Naive thymus-derived CD8-positive, alpha-beta T cell (primary cell): ENCODE measurements at regions not wholly inside any gene's neighbourhood (a gene's known extent, or its start where the extent isn't known, plus 50 kb on each side); places are given as distances from the start of the nearest gene placed in this dataset.

ENCODE experiments used
- ATAC-seq, 2 donors: fragments of 150-1000 bp; cut with Tn5 transposase in 1 of 2; sonication (Bioruptor Pico), chemical (Tn5 transposase) in 1 of 2; 1 replicate in 1 of 2; 2 replicates in 1 of 2; pipeline ENCODE4 v1.10.0; 2021; ENCODE audit warnings: mild to moderate bottlenecking in 2 of 2, moderate library complexity in 2 of 2
- POLR2A ChIA-PET: fragments of 350-600 bp; sonication (Branson Sonifier 250); formaldehyde crosslinking; loops from one replicate; lab custom pipeline; 2021; ENCODE audit warnings: antibody characterized with exemption; lab: Charles Lee
- DNase-seq, 10 donors: peaks; one replicate each; pipeline versions ENCODE4 v3.0.0 to v3.0.0-alpha.2; 2020 to 2022
- H3K27ac Mint-ChIP-seq, 10 donors: one replicate each; pipeline ENCODE4 v1.8.0; 2020 to 2022; ENCODE audit warnings: mild to moderate bottlenecking in 10 of 10, mixed read lengths in 10 of 10, moderate library complexity in 4 of 10, inconsistent platforms in 1 of 10
- H3K27me3 Mint-ChIP-seq, 5 donors: one replicate each; pipeline ENCODE4 v1.8.0; 2021 to 2022; ENCODE audit warnings: mixed read lengths in 5 of 5
- H3K36me3 Mint-ChIP-seq, 3 donors: one replicate each; pipeline ENCODE4 v1.8.0; 2020 to 2022; ENCODE audit warnings: mixed read lengths in 3 of 3, mild to moderate bottlenecking in 2 of 3, inconsistent platforms in 1 of 3
- H3K4me1 Mint-ChIP-seq, 4 donors: one replicate each; pipeline ENCODE4 v1.8.0; 2021 to 2022; ENCODE audit warnings: mixed read lengths in 4 of 4
- H3K4me3 Mint-ChIP-seq, 10 donors: one replicate each; pipeline ENCODE4 v1.8.0; 2020 to 2022; ENCODE audit warnings: mild to moderate bottlenecking in 10 of 10, mixed read lengths in 10 of 10, moderate library complexity in 6 of 10, inconsistent platforms in 1 of 10
- H3K9me3 Mint-ChIP-seq, 9 donors: one replicate each; pipeline ENCODE4 v1.8.0; 2020 to 2022; ENCODE audit warnings: mixed read lengths in 9 of 9, mild to moderate bottlenecking in 3 of 9, inconsistent platforms in 1 of 9, moderate library complexity in 1 of 9

DNA sequence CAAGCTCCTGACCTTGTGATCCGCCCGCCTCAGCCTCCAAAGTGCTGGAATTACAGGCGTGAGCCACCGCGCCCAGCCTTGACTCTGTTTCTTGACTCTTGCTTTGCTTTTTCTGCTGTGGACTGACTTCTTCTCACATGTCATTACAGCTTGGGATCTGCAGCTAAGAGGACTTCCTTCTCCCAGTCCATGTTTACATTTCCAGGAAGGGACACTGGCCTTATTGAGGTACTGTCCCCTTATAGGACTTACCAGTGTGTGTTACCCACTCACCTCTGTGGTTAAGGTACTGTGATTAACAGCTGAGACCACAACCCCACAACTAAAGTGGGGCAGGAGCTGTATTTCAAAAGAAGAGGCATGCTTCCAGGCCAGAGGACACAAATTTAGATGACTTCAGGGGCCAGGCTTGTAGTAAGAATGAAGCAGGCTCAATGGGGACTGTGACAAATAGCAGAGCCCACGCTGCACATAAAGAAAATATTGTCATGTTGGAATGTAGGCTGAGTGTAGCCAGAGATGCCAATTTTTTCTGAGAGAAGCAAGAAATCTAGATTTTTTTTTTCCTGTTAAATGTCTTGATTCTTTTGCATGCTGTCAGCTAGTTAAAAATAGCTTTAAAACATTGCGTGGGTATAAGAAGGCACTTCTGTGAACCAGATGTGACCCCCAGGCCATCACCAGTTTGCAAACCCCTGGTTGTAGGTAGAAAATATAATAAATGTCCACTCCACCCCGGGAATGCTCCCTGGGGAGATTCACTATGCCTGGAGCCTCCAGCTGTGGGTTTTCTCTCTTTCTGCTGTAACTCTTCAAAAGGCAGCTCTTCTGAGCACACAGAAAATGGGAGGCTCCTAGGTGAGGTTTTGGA is 75.0 kb downstream of the PTPDC1 start:
- POLR2A ChIA-PET, result interaction anchor here (0.6 kb wide), 1 partner anchor 548 kb away, joined by 3 read pairs; no protein-coding TSS in a partner anchor
- no peak overlapping the region for H3K4me3 Mint-ChIP-seq
- H3K27me3 Mint-ChIP-seq, result no peaks in the 10 kb centered on the region
- peaks cover 0 to 3% (median 2%) of the 10 kb centered on the region in 3 donors for H3K36me3 Mint-ChIP-seq
- H3K27ac Mint-ChIP-seq, result no peak overlapping the region
- DNase-seq (no peak), ATAC-seq (no peak)
- H3K9me3 Mint-ChIP-seq, result peaks cover 0 to 5% (median 2%) of the 10 kb centered on the region in 9 donors
- peaks cover 9 to 29% (median 18%) of the 10 kb centered on the region in 4 donors for H3K4me1 Mint-ChIP-seq

DNA sequence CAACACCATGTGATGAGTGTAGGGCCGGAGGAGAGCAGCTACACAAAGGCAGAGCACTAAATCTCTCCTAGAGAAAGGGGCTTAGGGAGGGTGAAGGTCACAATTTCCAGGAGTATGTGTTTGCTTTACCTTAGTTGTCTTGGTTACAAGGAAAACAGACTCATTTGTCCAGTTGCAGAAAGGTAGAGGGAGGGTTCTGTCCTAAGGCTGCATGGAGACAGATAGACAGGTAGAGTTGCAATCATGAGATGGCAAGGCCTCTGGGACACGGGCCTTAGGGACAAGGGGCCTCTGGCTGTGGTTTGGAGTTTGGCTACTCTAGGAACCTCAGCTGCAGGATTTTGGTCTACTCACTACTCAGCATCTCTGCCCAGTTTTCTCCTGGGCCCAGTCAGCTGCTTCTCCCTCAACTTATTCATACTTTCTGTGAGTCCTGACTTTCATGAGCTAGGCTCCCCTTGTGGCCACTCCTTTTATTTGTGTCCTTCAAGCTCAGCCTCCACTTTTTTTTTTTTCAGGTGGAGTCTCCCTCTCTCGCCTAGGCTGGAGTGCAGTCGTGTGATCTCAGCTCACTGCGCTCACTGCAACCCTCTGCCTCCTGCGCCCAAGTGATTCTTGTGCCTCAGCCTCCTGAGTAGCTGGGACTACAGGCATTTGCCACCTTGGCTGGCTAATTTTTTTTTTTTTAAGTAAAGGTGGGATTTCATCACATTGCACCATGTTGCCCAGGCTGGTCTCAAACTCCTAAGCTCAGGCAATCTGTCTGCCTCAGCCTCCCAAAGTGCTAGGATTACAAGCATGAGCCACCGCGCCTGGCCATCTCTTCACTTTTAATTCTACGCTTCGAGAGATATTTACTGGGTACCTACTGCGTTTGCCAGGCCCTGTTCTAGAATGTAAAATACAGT is 76.6 kb downstream of the PTPDC1 start:
- Mint-ChIP-seq H3K27ac (peak overlapping the region in 2 of 10 donors; percentile 21 to 47), H3K27me3 (no peaks in the 10 kb centered on the region), H3K4me1 (peaks cover 19 to 39% (median 28%) of the 10 kb centered on the region in 4 donors), H3K4me3 (no peak overlapping the region), H3K9me3 (no peaks in the 10 kb centered on the region), H3K36me3 (no peaks in the 10 kb centered on the region)
- ATAC-seq, result no peak
- no peak for DNase-seq
- POLR2A ChIA-PET, result no interaction called here

DNA sequence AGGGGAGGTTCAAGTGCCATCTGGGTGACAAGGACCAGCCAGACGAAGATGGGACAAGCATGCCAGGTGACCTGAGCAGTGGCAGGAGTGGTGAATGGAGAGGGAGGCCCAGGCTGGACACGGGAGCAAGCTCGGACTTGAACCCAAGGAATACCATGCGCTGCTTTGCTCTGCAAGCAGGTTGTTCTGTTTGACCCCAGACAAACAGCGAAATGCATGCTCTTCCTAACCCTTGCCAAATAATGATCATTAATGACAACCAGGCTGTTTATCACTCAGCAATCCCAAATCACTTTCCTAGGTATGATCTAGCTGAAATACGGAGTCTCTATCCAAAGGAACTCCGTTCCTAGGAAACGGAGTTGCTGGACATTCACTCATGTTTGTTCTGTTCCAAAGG is 77.4 kb downstream of the PTPDC1 start:
- Mint-ChIP-seq H3K27me3 (no peaks in the 10 kb centered on the region), H3K4me3 (no peak overlapping the region), H3K27ac (no peak overlapping the region), H3K36me3 (no peaks in the 10 kb centered on the region), H3K4me1 (peaks cover 17 to 31% (median 25%) of the 10 kb centered on the region in 4 donors), H3K9me3 (no peaks in the 10 kb centered on the region)
- no peak for DNase-seq
- ATAC-seq, result no peak
- POLR2A ChIA-PET, result no interaction called here

DNA sequence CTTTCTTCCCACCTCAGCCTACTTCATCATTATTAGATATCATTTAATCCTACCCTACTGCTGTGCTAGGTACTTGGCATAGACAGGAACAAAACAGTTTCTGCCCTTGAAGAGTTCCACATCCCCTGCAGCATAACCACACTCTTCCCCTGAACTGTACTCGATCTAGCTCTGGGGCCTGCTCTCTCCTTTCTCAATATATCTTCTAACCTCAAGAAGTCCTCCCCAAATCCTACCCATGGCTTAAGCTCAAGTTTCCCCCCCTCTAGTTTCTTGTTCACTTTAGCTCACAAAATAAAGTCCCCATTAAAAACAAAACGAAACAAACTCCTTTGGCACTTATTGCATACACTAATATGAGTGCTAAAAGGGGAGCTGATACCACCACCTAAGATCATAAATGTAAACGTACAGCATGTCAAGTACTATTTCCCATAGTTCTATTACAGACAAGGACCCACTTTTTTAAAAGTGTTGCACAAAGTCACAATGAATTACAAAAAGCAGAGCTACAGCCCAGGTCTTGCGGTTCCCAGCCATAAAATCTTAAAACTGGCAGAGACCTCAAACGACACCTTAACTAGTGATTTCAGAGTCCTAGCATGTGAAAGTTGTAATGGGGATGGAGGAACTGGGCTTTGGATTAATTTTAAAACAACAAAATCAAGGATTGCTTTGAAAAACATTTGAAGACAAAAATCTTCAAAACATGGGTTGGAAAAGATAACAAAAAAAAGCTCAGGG is 80.7 kb downstream of the PTPDC1 start:
- POLR2A ChIA-PET, result interaction anchor here (1.2 to 3.0 kb wide), 2 partner anchors 9 to 11 kb away, joined by 4 to 11 read pairs; no protein-coding TSS in a partner anchor
- DNase-seq (peak in 5 of 10 donors; percentile 9 to 44 (median 23)), ATAC-seq (no peak)
- no peaks in the 10 kb centered on the region for H3K36me3 Mint-ChIP-seq
- peaks cover 23 to 50% (median 45%) of the 10 kb centered on the region in 4 donors for H3K4me1 Mint-ChIP-seq
- H3K27me3 Mint-ChIP-seq, result no peaks in the 10 kb centered on the region
- H3K4me3 Mint-ChIP-seq, result peak overlapping the region; percentile 59 to 92 (median 78)
- H3K9me3 Mint-ChIP-seq, result no peaks in the 10 kb centered on the region
- H3K27ac Mint-ChIP-seq, result peak overlapping the region; percentile 63 to 93 (median 86)

DNA sequence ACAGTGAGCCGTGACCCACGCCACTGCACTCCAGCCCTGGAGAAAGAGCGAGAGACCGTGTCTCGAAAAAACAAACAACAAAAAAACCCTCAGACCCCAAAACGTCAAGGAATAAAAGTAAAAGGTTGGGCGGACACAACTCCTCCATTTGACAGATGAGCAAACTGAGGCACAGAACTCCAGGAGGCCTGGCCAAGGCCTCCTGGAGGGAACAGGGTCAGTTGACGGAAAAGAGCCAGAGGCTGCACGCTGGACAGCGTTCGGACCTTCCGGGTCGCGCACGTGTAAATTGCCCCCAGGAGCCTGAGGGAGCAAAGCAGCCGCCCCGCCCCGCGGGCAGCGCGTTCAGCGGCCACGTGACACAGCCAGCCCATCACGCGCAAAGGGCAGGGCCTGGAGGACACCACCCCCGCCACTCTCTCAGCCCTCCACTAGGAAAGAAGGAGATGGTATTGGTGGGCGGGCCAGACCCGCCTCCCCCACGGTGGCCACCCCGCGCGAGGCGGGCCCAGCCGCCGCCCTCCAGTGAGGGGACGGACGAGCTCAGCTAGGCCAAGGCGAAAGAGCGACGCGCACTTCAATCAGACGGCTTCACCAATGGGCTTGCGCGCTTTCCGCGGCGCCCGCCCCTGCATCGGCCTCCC is 81.5 kb downstream of the PTPDC1 start:
- H3K27me3 Mint-ChIP-seq, result no peaks in the 10 kb centered on the region
- H3K36me3 Mint-ChIP-seq, result peaks cover 0 to 3% (median 0%) of the 10 kb centered on the region in 3 donors
- no peaks in the 10 kb centered on the region for H3K9me3 Mint-ChIP-seq
- peak; percentile 88 for ATAC-seq
- peak in 9 of 10 donors; percentile 92 to 99 (median 97) for DNase-seq
- H3K4me3 Mint-ChIP-seq, result peak overlapping the region; percentile 59 to 92 (median 78)
- POLR2A ChIA-PET, result interaction anchor here (1.1 to 3.0 kb wide), 6 partner anchors 9 to 712 kb away, joined by 4 to 11 read pairs (median 4); partner anchors contain the start of gene FAM120AOS
- peaks cover 27 to 56% (median 51%) of the 10 kb centered on the region in 4 donors for H3K4me1 Mint-ChIP-seq
- peak overlapping the region; percentile 63 to 93 (median 86) for H3K27ac Mint-ChIP-seq

DNA sequence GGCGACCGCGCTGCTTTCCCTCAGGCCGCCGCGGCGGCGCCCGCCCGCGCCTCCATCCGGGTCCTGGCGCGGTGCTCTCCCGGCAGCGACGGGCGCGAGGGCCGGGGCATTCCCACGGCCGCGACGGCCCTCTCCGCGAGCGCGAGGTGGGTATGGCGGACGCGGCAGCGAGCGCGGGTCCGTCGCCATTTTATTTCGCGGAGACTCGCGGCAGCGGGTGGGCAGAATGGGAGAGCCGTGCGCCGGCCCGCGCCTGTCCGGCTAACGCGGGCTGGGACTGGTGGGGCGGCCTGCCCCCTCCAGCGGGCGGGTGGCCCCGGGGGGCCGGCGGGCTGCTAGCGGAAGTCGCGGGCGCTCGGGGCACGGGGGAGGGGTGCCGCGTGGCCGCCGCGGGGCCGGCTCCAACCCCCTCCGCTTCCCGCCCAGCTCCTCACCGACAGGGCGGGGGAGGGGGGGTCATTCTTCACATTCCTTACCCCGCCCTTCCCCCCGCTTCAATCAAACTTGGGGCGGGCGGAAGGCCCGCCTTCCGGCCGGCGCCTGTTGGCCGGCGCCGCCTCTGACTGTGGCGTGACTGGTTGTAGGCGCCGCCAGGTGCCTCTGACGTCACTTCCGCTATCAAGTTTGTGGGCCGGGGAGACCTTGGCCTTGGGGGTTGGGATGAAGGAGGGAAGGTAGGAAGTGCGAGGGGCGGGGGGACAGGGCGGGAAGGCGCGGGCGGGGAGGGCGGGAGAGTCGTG is 82.1 kb downstream of the PTPDC1 start:
- POLR2A ChIA-PET, result interaction anchor here (0.9 to 3.0 kb wide), 7 partner anchors 9 to 713 kb away, joined by 3 to 11 read pairs (median 4); partner anchors contain the start of gene FAM120AOS
- peak overlapping the region; percentile 61 to 98 (median 88) for H3K4me3 Mint-ChIP-seq

DNA sequence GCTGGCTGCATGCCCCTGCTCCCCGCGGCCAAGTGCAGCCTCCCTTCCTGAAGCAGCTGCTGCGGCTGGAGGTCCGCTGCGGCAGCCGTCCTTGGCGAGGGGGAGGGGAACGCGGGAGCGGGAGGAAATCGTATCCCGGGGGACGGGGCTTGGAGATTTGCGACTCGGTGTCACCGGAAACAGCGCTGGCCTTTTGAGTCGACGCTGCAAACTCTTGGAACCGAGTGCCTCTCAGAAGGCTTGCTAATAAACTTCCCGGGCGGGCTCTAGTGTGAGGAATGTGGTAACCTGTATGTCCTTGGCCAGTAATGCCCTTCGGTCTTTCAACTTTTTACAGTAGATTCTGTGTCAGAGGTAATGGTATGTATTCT is 82.7 kb downstream of the PTPDC1 start:
- DNase-seq, result no peak
- Mint-ChIP-seq H3K27me3 (no peaks in the 10 kb centered on the region), H3K4me3 (peak overlapping the region; percentile 61 to 98 (median 88)), H3K4me1 (peaks cover 27 to 61% (median 61%) of the 10 kb centered on the region in 4 donors), H3K27ac (peak overlapping the region; percentile 53 to 96 (median 90)), H3K9me3 (no peaks in the 10 kb centered on the region), H3K36me3 (peaks cover 0 to 8% (median 0%) of the 10 kb centered on the region in 3 donors)
- POLR2A ChIA-PET, result interaction anchor here (0.9 to 3.0 kb wide), 5 partner anchors 10 to 82 kb away, joined by 3 to 11 read pairs (median 4); no protein-coding TSS in a partner anchor
- no peak for ATAC-seq

More for the DNA sequence above, 82.1 kb downstream of the PTPDC1 start:
- H3K4me1 Mint-ChIP-seq, result peaks cover 27 to 57% (median 56%) of the 10 kb centered on the region in 4 donors
- ATAC-seq (peak; percentile 57 to 60), DNase-seq (peak; percentile 87 to 97 (median 93))
- peak overlapping the region; percentile 53 to 96 (median 91) for H3K27ac Mint-ChIP-seq
- no peaks in the 10 kb centered on the region for H3K27me3 Mint-ChIP-seq
- H3K9me3 Mint-ChIP-seq, result no peaks in the 10 kb centered on the region
- peaks cover 0 to 5% (median 0%) of the 10 kb centered on the region in 3 donors for H3K36me3 Mint-ChIP-seq

DNA sequence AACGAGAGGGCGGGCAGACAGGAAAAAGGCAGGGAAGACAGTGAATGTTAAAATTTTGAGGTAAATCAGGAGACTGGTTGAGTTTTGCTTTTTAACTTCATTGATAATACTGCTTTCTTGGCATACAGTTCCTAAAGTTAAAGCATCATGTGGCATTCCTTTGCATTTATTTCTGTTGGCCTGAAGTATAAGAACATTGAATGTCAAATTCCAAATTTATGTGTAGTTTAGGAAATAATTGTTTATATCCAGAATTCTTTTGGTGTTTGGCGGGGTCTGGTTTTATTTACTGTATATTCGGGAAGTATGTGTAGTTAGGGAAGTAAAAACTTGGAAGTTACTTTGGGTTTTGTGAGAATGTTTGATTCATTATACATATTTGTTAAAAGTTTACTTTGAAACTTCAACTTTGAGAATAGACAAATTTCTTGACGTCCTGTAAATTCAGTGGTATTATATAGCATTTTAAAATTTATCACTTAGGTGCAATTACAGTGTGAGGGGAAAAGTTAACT is 83.2 kb downstream of the PTPDC1 start:
- peaks cover 0 to 9% (median 0%) of the 10 kb centered on the region in 3 donors for H3K36me3 Mint-ChIP-seq
- H3K9me3 Mint-ChIP-seq, result no peaks in the 10 kb centered on the region
- DNase-seq (no peak), ATAC-seq (no peak)
- POLR2A ChIA-PET, result interaction anchor here (1.9 to 3.0 kb wide), 2 partner anchors 14 to 15 kb away, joined by 4 to 11 read pairs; no protein-coding TSS in a partner anchor
- no peaks in the 10 kb centered on the region for H3K27me3 Mint-ChIP-seq
- H3K4me1 Mint-ChIP-seq, result peaks cover 27 to 65% (median 65%) of the 10 kb centered on the region in 4 donors
- H3K4me3 Mint-ChIP-seq, result peak overlapping the region; percentile 61 to 98 (median 88)
- H3K27ac Mint-ChIP-seq, result peak overlapping the region; percentile 53 to 96 (median 90)

DNA sequence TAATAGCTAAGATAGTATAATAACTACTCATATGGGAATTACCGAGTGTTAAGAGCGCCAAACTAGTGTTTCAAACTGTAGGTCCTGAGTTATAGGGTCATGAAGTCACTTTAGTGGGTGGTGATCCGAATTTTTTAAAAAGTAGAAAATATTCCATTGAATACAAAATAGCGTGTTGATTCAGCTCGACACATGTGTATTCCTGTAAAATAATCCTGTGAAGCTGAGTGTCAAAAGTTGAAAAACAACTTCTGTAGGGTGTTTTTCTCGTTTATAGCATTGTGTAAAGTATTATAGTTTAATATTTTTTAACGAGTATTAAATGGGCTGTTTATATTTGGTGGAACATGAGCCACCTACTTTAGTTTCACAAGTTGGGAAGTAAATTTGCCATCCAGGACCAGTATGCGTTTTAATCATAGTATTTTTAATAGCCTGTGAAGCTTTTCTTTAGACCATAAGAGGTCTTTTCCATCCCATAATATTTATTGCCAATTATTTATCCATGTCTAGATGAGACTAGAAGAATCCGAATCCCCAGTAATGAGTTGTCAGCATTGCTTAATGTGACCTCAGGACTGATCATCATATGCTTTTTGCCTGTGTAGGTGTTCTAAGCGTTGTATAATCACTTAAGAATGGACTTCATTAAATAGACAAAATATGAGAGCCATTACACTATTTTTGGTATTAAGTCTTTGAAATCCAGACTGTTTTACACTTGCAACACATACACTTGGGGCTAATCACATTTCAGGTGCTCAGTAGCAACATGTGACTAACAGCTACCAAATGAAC is 84.1 kb downstream of the PTPDC1 start:
- no peaks in the 10 kb centered on the region for H3K27me3 Mint-ChIP-seq
- POLR2A ChIA-PET, result interaction anchor here (1.6 kb wide), 1 partner anchor 10 kb away, joined by 4 read pairs; no protein-coding TSS in a partner anchor

DNA sequence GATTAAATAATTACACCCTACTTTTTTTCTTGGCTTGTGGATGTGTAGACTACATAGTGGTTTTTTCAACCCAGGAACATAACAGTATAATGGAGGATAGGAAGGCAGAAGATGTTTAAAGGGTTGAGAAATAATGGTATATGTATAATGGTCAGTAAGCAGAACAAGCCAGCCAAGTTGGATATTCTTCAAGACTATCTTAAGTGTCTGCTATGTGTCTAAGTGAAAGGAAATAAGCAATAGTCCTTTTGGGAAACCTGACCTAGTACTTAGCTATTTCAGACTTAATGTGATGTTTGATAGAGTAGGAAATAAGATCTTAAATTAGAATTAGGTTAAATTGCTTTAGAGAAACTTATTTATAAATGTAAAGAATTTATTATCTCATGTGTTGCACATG is 85.7 kb downstream of the PTPDC1 start:
- DNase-seq (no peak), ATAC-seq (no peak)
- Mint-ChIP-seq H3K4me1 (peaks cover 39 to 83% (median 78%) of the 10 kb centered on the region in 4 donors), H3K9me3 (no peaks in the 10 kb centered on the region), H3K36me3 (peaks cover 0 to 30% (median 0%) of the 10 kb centered on the region in 3 donors), H3K4me3 (peak overlapping the region; percentile 0 to 76 (median 53)), H3K27me3 (no peaks in the 10 kb centered on the region), H3K27ac (peak overlapping the region in 7 of 10 donors; percentile 0 to 90 (median 66))
- POLR2A ChIA-PET, result no interaction called here

More for the DNA sequence above, 84.1 kb downstream of the PTPDC1 start:
- H3K4me3 Mint-ChIP-seq, result peak overlapping the region; percentile 61 to 98 (median 88)
- peaks cover 0 to 17% (median 0%) of the 10 kb centered on the region in 3 donors for H3K36me3 Mint-ChIP-seq
- peak overlapping the region; percentile 53 to 96 (median 90) for H3K27ac Mint-ChIP-seq
- ATAC-seq (no peak), DNase-seq (no peak)
- no peaks in the 10 kb centered on the region for H3K9me3 Mint-ChIP-seq
- H3K4me1 Mint-ChIP-seq, result peaks cover 33 to 75% (median 74%) of the 10 kb centered on the region in 4 donors
